CD4-positive, alpha-beta T cell treated with Interleukin-15 for 4 hours (primary cell): ENCODE measurements at regions not wholly inside any gene's neighbourhood (a gene's known extent, or its start where the extent isn't known, plus 50 kb on each side); places are given as distances from the start of the nearest gene placed in this dataset.

Source experiments
- DNase-seq: peaks from one replicate; pipeline ENCODE4 v3.0.0-alpha.2; 2020; ENCODE audit warnings: low spot score

- no peak for DNase-seq
These were observed 68.1 kb downstream of the TEKT4 start for GRCh38 chr2:94939349-94939748.

DNA sequence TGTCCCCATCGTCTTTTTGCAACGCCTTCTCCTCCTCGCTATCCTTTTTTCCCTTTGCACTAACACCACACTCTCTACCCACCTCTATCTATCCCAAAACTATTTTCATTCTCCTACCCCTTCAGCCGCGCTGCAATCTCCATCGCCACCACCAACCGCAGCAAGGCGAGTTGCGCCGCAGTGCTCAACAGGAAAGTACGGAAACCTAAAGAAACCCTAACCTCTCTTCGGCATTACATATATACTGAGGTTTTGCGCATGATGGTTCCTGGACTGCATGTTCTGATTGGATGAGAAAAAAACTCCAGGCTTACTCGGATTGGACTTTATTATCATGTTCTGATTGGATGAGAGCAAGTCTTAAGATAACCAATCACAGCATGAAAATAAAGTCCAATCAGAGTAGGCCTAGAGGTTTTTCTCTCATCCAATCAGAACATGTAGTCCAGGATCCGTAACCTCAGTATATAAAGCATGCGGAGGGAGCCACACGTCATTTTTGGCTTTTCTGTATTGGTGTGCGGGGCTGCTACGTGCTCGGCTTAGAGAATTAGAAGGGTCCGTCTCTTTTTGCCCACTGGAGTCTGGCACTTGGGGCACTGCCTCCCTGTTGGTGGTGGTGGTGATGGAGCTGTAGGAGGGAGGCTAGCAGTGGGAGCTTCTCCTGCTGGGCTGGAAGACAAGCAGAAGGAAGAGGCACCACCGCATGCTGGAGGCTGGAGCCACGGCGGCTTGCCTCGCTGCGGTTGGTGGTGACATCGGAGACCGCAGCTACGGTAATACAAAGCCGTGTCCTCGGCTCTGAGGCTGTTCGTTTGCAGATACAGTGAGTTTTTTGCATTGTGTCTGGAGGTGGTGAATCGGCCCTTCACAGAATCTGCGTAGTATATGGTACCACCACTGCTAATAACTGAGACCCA, 76.1 kb downstream of the TEKT4 start:
- DNase-seq: no peak

- no peak for DNase-seq
These were observed 69.8 kb upstream of the MAL start for GRCh38 chr2:94955702-94956101.

DNA sequence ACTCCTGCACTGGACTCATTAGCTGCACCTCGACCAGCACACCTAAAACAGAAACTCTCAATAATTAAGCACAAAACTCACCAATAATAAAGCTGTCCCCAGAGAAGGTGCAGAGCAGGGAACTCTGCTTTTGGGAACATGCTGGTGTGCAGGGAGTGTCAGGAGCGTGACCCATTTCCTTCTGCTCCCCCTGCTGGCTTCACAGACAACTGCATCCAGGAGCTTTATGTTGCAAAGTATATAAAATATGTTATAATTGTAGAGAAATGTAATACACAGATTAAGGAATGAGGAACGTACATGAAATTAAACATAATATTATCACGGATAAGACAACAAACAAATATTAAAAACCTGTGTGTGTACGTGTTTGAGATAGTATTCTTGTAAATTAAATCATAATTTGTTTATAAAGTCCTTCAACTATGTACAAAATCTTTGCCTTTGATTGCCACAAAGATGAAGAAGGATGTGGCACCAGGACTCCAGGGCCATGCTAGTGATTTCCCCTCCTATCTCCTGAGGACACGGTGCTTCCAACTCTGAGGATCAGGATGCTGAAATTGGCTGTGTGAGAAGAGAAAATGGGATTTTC, 68.6 kb upstream of the MAL start:
- DNase-seq: peak; percentile 43

DNA sequence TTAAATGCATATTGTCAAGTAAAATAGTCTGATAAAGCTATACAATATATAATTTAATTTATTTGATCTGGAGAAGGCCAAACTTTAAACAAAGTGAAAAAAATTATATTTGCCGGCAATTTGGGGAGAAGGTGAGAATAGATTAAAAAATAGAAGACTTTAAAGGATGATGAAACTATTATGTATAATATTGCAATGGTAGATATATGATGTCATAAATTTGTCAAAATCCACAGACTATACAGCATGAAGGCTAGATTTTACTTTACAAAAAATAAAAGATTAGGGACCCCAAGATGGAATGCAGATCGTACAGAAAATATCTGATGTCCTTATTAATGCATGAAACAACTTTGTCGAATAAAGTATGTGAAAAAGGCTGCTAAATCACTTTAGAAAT, 67.3 kb upstream of the MAL start:
- no peak for DNase-seq

DNA sequence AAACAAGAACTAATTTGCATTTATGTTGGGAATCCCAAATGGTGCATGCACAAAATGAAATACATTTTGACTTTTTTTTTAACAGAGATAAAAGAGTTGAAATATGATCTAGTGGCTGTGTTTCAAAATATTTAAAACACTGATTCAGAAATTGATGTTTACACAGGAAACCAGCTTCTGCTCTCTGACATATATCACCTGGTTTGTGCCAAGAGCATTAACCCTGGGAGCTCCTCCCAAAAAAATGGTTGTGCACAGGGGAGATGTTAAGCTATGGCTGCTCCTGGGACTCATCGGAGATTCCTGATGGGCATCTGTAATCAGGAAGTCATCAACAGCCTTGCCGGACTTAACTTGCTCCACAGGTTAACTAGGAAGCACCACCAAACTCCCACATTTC, 65.2 kb upstream of the MAL start:
- DNase-seq: no peak

DNA sequence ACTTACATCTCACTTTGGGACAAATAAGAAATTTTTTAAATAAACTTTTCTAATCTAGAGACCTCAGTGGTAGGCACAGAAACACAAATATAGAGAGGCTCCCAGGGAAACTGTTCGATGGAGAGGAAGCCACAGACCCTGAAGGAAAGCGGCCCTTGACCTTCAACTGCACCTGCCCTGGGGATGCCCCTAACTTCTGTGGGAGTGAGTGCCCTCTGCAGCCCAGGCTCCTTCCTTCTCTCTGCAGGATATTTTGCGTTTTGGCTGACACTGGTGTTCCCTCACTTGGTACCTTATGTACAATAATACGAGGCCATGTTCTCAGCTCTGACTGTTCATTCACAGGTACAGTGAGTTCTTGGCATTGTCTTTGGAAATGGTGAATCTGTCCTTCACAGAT, 64.8 kb upstream of the MAL start:
- DNase-seq: no peak

DNA sequence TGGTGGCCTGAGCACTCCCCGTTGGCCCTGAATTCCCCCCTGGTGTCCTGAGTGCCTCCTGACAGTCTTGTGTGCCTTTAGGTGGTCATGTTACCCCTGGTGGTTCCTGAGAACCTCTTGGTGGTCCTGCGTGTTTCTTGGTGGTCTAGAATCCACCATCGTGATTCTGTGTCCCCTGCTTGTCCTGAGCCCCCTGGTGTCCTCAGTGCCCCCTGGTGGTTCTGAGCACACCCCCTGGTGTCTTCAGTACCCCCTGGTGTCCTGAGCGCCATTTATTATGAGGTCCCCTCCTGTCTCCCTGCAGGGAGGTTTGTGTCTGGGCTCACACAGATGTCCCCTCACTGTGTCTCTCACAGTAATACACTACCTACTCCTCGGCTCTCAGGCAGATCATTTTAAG, 61.3 kb upstream of the MAL start:
- no peak for DNase-seq

DNA sequence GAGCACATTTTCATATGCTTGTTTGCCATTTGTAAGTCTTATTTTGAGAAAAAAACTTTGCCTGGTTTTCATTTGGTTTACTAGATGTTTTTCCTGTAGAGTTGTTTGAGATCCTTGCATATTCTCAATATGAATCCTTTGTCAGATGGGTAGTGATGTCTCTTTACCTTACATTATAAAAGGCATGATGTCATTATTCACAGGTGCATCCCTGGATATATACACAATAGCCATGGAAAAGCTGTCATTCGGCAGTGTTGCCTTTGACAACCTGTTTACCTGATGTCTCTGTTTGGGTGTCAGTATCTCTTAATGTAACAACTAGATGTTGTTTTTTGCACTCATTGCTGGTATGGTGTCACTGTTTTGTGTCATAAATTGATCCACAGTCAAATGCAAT, 58.8 kb upstream of the MAL start:
- DNase-seq: no peak

DNA sequence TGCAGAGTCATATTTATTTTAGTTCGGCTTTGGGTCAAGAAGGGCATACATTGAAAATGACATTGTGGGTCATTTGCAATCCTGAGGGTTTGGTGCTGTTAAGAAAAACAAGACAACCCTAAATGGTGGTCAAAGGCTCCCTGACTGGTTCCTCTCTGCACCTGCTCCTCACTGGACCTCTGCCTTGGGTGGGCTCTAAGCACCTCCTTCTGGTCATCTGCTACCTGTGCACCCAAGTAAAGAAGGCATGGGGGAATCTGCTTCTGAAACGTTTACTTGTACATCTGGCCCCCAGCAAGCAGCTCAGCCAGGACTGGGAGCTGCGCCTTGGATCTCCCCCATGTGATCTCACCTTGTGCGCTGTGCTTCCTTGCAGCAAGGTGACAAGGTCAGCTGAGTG, 55.2 kb upstream of the MAL start:
- no peak for DNase-seq
